IPS-18a (cell line): ENCODE measurements at regions not wholly inside any gene's neighbourhood (a gene's known extent, or its start where the extent isn't known, plus 50 kb on each side); places are given as distances from the start of the nearest gene placed in this dataset.

Experiments used
- H3K27ac ChIP-seq: one replicate; pipeline ENCODE4 v1.5.1; 2013; ENCODE audit warnings: low read length
- H3K27me3 ChIP-seq: one replicate; pipeline ENCODE4 v1.6.1; 2013; ENCODE audit warnings: mild to moderate bottlenecking, low read length; ENCODE audit not compliant: control insufficient read depth, insufficient read depth
- H3K36me3 ChIP-seq: one replicate; pipeline ENCODE4 v1.6.1; 2013; ENCODE audit warnings: low read depth, low read length; ENCODE audit not compliant: control insufficient read depth
- H3K4me1 ChIP-seq: one replicate; pipeline ENCODE4 v1.6.1; 2013; ENCODE audit warnings: low read depth, low read length; ENCODE audit not compliant: control insufficient read depth
- H3K4me3 ChIP-seq: one replicate; pipeline ENCODE4 v1.5.1; 2013; ENCODE audit warnings: low read length
- H3K9ac ChIP-seq: one replicate; pipeline ENCODE4 v1.6.1; 2013; ENCODE audit warnings: mild to moderate bottlenecking, low read length, moderate library complexity
- H3K9me3 ChIP-seq: one replicate; pipeline ENCODE4 v1.6.1; 2013; ENCODE audit warnings: low read depth, low read length; ENCODE audit not compliant: control insufficient read depth

DNA sequence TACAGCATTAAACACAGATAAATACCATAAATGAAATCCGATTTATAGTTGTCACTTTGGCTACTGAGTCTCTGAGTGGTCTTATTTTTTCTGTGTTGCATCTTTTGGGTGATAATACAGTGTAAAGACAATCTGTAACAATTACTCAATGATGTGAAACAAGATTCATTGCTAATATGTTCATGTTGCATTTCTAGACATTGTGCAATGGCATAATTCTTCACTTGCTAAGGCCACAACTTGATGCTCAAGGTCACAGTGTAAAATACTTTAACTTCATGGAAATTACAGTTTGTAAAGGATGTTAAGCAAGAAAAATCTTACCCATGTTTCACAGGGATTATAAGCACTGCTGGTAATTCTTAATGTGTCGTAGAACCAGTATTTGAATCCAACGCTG is 74.9 kb upstream of the SMLR1 start:
- Histone ChIP-seq H3K4me1 (no peaks in the 10 kb centered on the region), H3K27me3 (no peaks in the 10 kb centered on the region), H3K27ac (no peak overlapping the region), H3K9me3 (peaks cover 11% of the 10 kb centered on the region), H3K4me3 (no peak overlapping the region), H3K9ac (no peak overlapping the region), H3K36me3 (no peaks in the 10 kb centered on the region)

GRCh38 chr6:130754786-130755367 is 72.3 kb upstream of the SMLR1 start:
- H3K4me1 ChIP-seq, result no peaks in the 10 kb centered on the region
- H3K27ac ChIP-seq, result no peak overlapping the region
- no peak overlapping the region for H3K4me3 ChIP-seq
- no peak overlapping the region for H3K9ac ChIP-seq
- H3K27me3 ChIP-seq, result no peaks in the 10 kb centered on the region
- H3K36me3 ChIP-seq, result no peaks in the 10 kb centered on the region
- peaks cover 4% of the 10 kb centered on the region for H3K9me3 ChIP-seq

GRCh38 chr6:130755368-130756034 is 71.7 kb upstream of the SMLR1 start:
- no peaks in the 10 kb centered on the region for H3K36me3 ChIP-seq

GRCh38 chr6:130756824-130757223 is 70.4 kb upstream of the SMLR1 start:
- no peaks in the 10 kb centered on the region for H3K9me3 ChIP-seq
- H3K27me3 ChIP-seq, result no peaks in the 10 kb centered on the region
- no peak overlapping the region for H3K27ac ChIP-seq
- H3K4me3 ChIP-seq, result no peak overlapping the region
- no peak overlapping the region for H3K9ac ChIP-seq
- no peaks in the 10 kb centered on the region for H3K36me3 ChIP-seq
- H3K4me1 ChIP-seq, result no peaks in the 10 kb centered on the region

More at GRCh38 chr6:130755368-130756034, 71.7 kb upstream of the SMLR1 start:
- H3K4me1 ChIP-seq, result no peaks in the 10 kb centered on the region
- no peak overlapping the region for H3K9ac ChIP-seq
- no peak overlapping the region for H3K4me3 ChIP-seq
- no peak overlapping the region for H3K27ac ChIP-seq
- H3K9me3 ChIP-seq, result no peaks in the 10 kb centered on the region
- no peaks in the 10 kb centered on the region for H3K27me3 ChIP-seq

- H3K9me3 ChIP-seq, result no peaks in the 10 kb centered on the region
- no peak overlapping the region for H3K27ac ChIP-seq
- H3K9ac ChIP-seq, result no peak overlapping the region
- no peaks in the 10 kb centered on the region for H3K27me3 ChIP-seq
- no peaks in the 10 kb centered on the region for H3K36me3 ChIP-seq
- H3K4me3 ChIP-seq, result no peak overlapping the region
- no peaks in the 10 kb centered on the region for H3K4me1 ChIP-seq
These were observed 68.4 kb upstream of the SMLR1 start for GRCh38 chr6:130758813-130759212.

GRCh38 chr6:130760006-130760405 is 67.2 kb upstream of the SMLR1 start:
- Histone ChIP-seq H3K4me1 (no peaks in the 10 kb centered on the region), H3K9me3 (no peaks in the 10 kb centered on the region), H3K36me3 (no peaks in the 10 kb centered on the region), H3K27me3 (no peaks in the 10 kb centered on the region), H3K27ac (no peak overlapping the region), H3K9ac (no peak overlapping the region), H3K4me3 (no peak overlapping the region)

DNA sequence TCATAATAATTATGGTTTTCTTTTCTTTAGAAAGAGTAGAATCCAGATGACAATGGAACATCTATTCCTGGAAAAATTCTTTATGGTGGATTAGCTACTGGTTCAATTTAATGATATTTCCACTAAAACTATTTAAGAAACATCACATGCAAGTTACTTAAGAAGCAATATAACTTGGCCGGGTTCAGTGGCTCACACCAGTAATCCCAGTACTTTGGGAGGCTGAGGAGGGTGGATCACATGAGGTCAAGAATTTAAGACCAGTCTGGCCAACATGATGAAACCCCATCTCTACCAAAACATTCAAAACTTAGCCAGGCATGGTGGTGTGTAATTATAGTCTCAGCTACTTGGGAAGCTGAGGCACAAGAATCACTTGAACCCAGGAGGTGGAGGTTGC is 65.9 kb upstream of the SMLR1 start:
- H3K9me3 ChIP-seq, result no peaks in the 10 kb centered on the region
- no peaks in the 10 kb centered on the region for H3K36me3 ChIP-seq
- no peak overlapping the region for H3K9ac ChIP-seq
- no peaks in the 10 kb centered on the region for H3K4me1 ChIP-seq
- no peak overlapping the region for H3K27ac ChIP-seq
- H3K4me3 ChIP-seq, result no peak overlapping the region
- H3K27me3 ChIP-seq, result no peaks in the 10 kb centered on the region

- Histone ChIP-seq H3K9me3 (no peaks in the 10 kb centered on the region), H3K4me3 (no peak overlapping the region), H3K9ac (no peak overlapping the region), H3K27ac (no peak overlapping the region), H3K4me1 (no peaks in the 10 kb centered on the region), H3K27me3 (no peaks in the 10 kb centered on the region), H3K36me3 (no peaks in the 10 kb centered on the region)
These were observed 62.0 kb upstream of the SMLR1 start for GRCh38 chr6:130765181-130765727.

DNA sequence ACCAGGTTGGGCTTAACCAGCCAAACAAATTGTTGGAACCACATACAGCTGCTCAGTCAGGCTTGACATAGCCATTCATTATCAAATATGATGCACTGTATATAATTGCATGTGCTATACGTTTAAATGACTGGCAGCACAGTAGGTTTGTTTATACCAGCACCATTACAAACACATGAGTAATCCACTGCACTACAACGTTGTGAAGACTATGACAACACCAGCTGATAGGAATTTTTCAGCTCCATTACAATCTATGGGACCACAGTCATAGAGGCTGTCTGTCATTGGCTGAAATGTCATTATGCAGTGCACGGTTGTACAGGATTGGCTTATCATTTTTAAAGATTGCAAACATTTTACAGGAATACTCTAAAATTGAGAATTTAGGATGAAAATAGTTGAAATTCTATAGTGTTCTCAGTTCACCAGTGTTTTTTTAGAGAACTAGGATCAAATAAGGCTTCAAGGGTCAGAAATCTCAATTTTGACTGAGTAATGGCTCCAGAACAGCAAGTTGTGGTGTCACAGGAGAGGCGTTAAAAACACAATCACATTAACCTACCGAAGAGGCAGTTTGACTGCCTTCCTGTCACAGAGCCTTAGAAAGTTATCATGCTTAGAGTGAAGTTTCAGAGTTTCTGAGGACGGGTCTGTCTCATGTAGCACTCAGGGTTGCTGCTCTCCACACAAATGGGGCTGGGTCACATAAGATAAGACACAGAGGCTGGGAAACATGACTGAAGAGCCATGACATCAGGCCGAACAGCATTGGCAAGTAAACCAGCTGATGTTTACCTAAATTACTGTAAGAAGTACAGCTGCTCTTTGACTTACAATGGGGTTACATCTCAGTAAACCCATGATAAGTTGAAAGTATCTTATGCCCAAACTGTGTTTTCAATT is 60.7 kb upstream of the SMLR1 start:
- Histone ChIP-seq H3K9me3 (no peaks in the 10 kb centered on the region), H3K27me3 (no peaks in the 10 kb centered on the region), H3K27ac (no peak overlapping the region), H3K4me1 (no peaks in the 10 kb centered on the region), H3K4me3 (no peak overlapping the region), H3K9ac (no peak overlapping the region), H3K36me3 (no peaks in the 10 kb centered on the region)

- H3K9ac ChIP-seq, result no peak overlapping the region
These were observed 57.3 kb upstream of the SMLR1 start for GRCh38 chr6:130769861-130770260.

DNA sequence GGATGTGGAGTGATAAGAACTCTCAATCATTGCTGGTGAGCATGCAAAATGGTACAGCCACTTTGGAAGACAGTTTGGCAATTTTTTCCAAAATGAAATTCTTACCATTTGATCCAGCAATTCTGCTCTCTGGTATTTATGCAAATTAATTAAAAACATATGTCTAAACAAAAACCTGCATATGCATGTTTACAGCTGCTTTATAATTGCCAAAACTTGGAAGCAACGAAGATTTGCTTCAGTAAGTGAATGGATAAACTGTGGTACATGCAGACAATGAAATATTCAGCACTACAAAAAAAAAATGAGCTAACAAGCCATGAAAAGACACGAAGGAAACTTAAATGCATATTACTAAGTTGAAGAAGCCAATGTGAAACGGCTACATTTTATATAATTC is 55.5 kb upstream of the SMLR1 start:
- H3K4me1 ChIP-seq, result no peaks in the 10 kb centered on the region
- no peaks in the 10 kb centered on the region for H3K9me3 ChIP-seq
- no peaks in the 10 kb centered on the region for H3K27me3 ChIP-seq
- no peak overlapping the region for H3K27ac ChIP-seq
- H3K4me3 ChIP-seq, result no peak overlapping the region
- H3K9ac ChIP-seq, result no peak overlapping the region
- no peaks in the 10 kb centered on the region for H3K36me3 ChIP-seq

More at GRCh38 chr6:130769861-130770260, 57.3 kb upstream of the SMLR1 start:
- Histone ChIP-seq H3K4me3 (no peak overlapping the region), H3K4me1 (no peaks in the 10 kb centered on the region), H3K27me3 (no peaks in the 10 kb centered on the region), H3K27ac (no peak overlapping the region), H3K9me3 (no peaks in the 10 kb centered on the region), H3K36me3 (no peaks in the 10 kb centered on the region)
